Motor neuron (in vitro differentiated cells): ENCODE measurements at regions not wholly inside any gene's neighbourhood (a gene's known extent, or its start where the extent isn't known, plus 50 kb on each side); places are given as distances from the start of the nearest gene placed in this dataset.
A peak's percentile ranks its signal among the peaks of the same experiment; 100 is the strongest.
"Not testable (repeated sequence)": the region's sequence is repeated elsewhere in the genome, so short reads cannot be mapped to it uniquely, and the experiment has no call there.

Experiments used
- ATAC-seq, 8 experiments: fragments of 200-7000 bp; cut with Tn5 transposase; replicated peaks in 6 of 8; 2 replicates each; pipeline ENCODE4 v1.8.0; 2021; ENCODE audit warnings: mild to moderate bottlenecking in 8 of 8, moderate library complexity in 8 of 8
- H3K27ac ChIP-seq, 2 donors: fragments of 250-450 bp; sonication (Bioruptor Pico); 2 replicates each; pipeline ENCODE4 v1.9.0; 2021; ENCODE audit warnings: antibody characterized with exemption in 2 of 2, mild to moderate bottlenecking in 2 of 2, moderate library complexity in 1 of 2
- H3K4me1 ChIP-seq, 2 donors: fragments of 250-450 bp; sonication (Bioruptor Pico); replicated peaks in 1 of 2; 2 replicates each; pipeline ENCODE4 v1.6.1; 2021; ENCODE audit warnings: antibody characterized with exemption in 2 of 2, mild to moderate bottlenecking in 2 of 2, moderate library complexity in 1 of 2
- H3K4me3 ChIP-seq, 5 donors: fragments of 250-450 bp; sonication (Bioruptor Pico); 2 replicates each; pipeline ENCODE4 v1.9.0; 2021; ENCODE audit warnings: antibody characterized with exemption in 5 of 5, mild to moderate bottlenecking in 5 of 5, moderate library complexity in 4 of 5
- WGBS, 10 experiments: fragments of 450-650 bp; shearing (Covaris generic); methylation state at CpG; one replicate each; pipeline ENCODE4 v1.0.0; 2022; 5-methylcytosine and 5-hydroxymethylcytosine counted together
- in situ Hi-C, 9 experiments: fragments of 400-800 bp; cut with MboI; loops; one replicate each; pipeline ENCODE4 v1.15.0; 2021; ENCODE audit warnings: low sequenced_read_pairs in 9 of 9, low pct_unique_long_range_greater_than_20kb in 2 of 9; ENCODE audit not compliant: unreplicated experiment in 9 of 9

DNA sequence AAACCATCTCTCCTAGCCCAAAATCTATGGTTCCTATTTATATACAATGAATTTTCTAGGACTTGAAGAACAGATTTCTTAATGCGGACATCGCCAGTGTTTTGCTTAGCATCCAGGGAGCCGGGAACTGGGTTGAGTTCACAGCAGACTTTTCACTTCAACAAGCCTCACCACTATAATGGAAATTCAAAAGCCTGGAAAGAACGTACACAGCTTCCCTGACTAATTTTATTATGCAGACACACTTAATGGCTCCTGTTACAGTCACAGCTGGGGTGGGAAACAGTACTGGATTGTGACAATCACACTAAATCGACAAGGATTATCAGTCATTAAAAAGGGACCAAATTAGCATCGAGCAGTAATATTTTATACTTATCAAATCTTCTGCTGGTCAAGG lies 129.2 kb upstream of the BNIP2 start:
- Histone ChIP-seq H3K27ac (no peak overlapping the region), H3K4me1 (peaks cover 0 to 14% of the 10 kb centered on the region in 2 donors), H3K4me3 (no peak overlapping the region)
- ATAC-seq = peak in 1 of 8 experiments; percentile 35
- in situ Hi-C loops = no loop called here
- 0 to 74% (median 20%) methylated on average over 1 to 6 of the region's 6 CpGs; no CpG with 5 or more reads in 1 of the 10 experiments for WGBS, 10 experiments

DNA sequence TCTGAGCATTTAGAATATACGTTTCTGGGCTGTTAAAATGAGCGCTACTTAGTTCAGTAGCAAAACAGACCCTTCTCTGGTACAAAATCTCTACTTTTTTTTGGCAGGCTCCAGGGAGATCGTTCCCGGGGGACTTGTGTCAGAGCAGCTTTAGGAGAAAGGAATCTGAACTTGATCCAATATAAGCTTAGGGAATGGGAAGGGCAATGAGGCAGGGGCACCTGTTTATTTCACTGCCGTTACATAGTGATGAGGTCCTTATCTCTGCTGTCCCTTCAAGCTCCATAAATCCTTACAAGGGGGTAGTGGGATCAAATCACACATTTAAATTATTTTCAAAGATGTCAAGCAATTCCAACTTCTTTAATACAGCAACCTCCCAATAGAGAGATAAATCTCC lies 128.7 kb upstream of the BNIP2 start:
- Histone ChIP-seq H3K4me1 (peaks cover 0 to 14% of the 10 kb centered on the region in 2 donors), H3K27ac (no peak overlapping the region), H3K4me3 (no peak overlapping the region)
- 24 to 100% (median 76%) methylated on average over 2 to 5 of the region's 5 CpGs; no CpG with 5 or more reads in 1 of the 10 experiments for whole genome bisulfite sequencing, 10 experiments
- ATAC-seq = no peak
- in situ Hi-C loops = no loop called here

GRCh38 chr15:59817053-59817452 lies 127.9 kb upstream of the BNIP2 start:
- Histone ChIP-seq H3K27ac (no peak overlapping the region), H3K4me1 (peaks cover 5 to 20% of the 10 kb centered on the region in 2 donors), H3K4me3 (no peak overlapping the region)
- 71 to 89% methylated on average over 1 of the region's 1 CpG; no CpG with 5 or more reads in 8 of the 10 experiments for WGBS, 10 experiments
- no peak for ATAC-seq
- in situ Hi-C loops = no loop called here

- ATAC-seq = no peak
- WGBS, 10 experiments = 15 to 93% (median 84%) methylated on average over 3 to 8 of the region's 8 CpGs; no CpG with 5 or more reads in 3 of the 10 experiments
- Histone ChIP-seq H3K27ac (no peak overlapping the region), H3K4me1 (peaks cover 10 to 26% of the 10 kb centered on the region in 2 donors), H3K4me3 (no peak overlapping the region)
- in situ Hi-C loops = no loop called here
Measured at GRCh38 chr15:59814409-59814808, 125.3 kb upstream of the BNIP2 start.

GRCh38 chr15:59812889-59813288 lies 123.8 kb upstream of the BNIP2 start:
- in situ Hi-C loops = no loop called here
- H3K4me1 ChIP-seq = peaks cover 10 to 11% of the 10 kb centered on the region in 2 donors

DNA sequence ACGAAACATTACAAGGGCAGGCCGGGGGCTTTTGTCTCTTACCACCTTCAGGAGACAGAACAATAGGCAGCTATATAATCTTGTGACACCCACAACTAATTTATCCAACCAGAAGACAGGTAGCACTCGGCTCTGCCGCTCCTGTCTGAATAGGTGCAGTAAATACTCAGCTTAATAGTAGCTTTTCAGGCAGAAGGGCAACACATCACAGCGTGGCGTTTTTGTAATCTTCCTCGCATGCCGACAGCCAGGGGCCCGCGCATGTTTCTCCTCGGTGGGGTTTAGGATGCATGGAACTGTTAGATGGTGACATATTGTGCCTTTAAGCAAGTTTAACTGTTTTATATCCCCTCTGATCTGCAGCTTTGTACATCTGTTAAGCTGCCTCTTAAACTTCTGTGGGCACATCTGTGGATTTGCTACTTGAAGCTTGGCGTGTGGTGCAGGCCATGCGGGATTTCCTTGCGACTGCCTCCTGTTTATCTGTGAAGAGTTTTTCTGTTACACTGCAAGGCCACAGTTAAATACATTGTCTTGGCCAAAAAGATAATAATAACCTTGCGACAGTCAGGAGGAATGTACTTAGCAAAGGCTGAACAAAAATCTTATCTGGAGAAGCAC lies 123.2 kb upstream of the BNIP2 start:
- in situ Hi-C loops = no loop called here
- Histone ChIP-seq H3K27ac (no peak overlapping the region), H3K4me1 (peaks cover 10 to 11% of the 10 kb centered on the region in 2 donors), H3K4me3 (no peak overlapping the region)
- 18 to 51% (median 31%) methylated on average over 2 to 14 of the region's 15 CpGs; no CpG with 5 or more reads in 1 of the 10 experiments for WGBS, 10 experiments
- peak in 5 of 8 experiments; percentile 27 to 65 (median 46) for ATAC-seq

More at GRCh38 chr15:59812889-59813288, 123.8 kb upstream of the BNIP2 start:
- H3K27ac ChIP-seq = no peak overlapping the region
- no peak overlapping the region for H3K4me3 ChIP-seq
- ATAC-seq = no peak
- 45 to 80% (median 50%) methylated on average over 1 of the region's 1 CpG; no CpG with 5 or more reads in 5 of the 10 experiments for WGBS, 10 experiments

- ATAC-seq = peak in 4 of 8 experiments; percentile 28 to 48 (median 40)
- WGBS, 10 experiments = 0 to 69% (median 48%) methylated on average over 2 to 8 of the region's 19 CpGs; no CpG with 5 or more reads in 1 of the 10 experiments
- H3K4me3 ChIP-seq, in situ Hi-C loops: not testable (repeated sequence)
- Histone ChIP-seq H3K4me1 (peaks cover 9 to 10% of the 10 kb centered on the region in 2 donors), H3K27ac (peak overlapping the region in 1 of 2 donors; percentile 22)
Measured at GRCh38 chr15:59803293-59803966, 114.3 kb upstream of the BNIP2 start.

GRCh38 chr15:59801649-59802048 lies 112.5 kb upstream of the BNIP2 start:
- no peak for ATAC-seq
- H3K4me3 ChIP-seq = no peak overlapping the region
- H3K27ac ChIP-seq = no peak overlapping the region
- 43 to 100% (median 72%) methylated on average over 1 of the region's 1 CpG; no CpG with 5 or more reads in 6 of the 10 experiments for WGBS, 10 experiments
- in situ Hi-C loops = no loop called here
- peaks cover 9 to 10% of the 10 kb centered on the region in 2 donors for H3K4me1 ChIP-seq

DNA sequence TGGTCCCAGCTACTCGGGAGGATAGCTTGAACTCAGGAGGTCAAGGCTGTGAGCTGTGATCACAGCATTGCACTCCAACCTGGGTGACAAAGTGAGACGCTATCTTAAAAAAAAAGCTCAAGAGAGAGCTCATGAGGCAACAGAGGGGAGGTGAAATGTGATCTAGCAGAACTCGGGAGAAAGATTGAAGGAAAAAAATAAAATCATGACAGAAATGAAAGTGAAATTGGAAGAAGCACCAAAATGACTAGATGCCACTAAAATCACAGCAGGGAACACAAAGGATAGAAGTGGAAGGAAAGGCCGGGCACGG lies 109.4 kb upstream of the BNIP2 start:
- ATAC-seq = no peak
- in situ Hi-C loops = no loop called here
- no peak overlapping the region for H3K27ac ChIP-seq
- peaks cover 8 to 9% of the 10 kb centered on the region in 2 donors for H3K4me1 ChIP-seq
- no peak overlapping the region for H3K4me3 ChIP-seq
- 21 to 94% (median 49%) methylated on average over 2 to 5 of the region's 5 CpGs for WGBS, 10 experiments

- ATAC-seq = no peak
- H3K27ac ChIP-seq = no peak overlapping the region
- in situ Hi-C loops = no loop called here
- 38 to 100% (median 89%) methylated on average over 1 to 3 of the region's 3 CpGs for WGBS, 10 experiments
- no peak overlapping the region for H3K4me3 ChIP-seq
- H3K4me1 ChIP-seq = peaks cover 3 to 5% of the 10 kb centered on the region in 2 donors
Measured at GRCh38 chr15:59797756-59798604, 108.9 kb upstream of the BNIP2 start.

- WGBS, 10 experiments = 40 to 73% (median 49%) methylated on average over 1 to 7 of the region's 7 CpGs
- no peak for ATAC-seq
- in situ Hi-C loops = no loop called here
Measured at GRCh38 chr15:59794229-59794886, 105.2 kb upstream of the BNIP2 start.

GRCh38 chr15:59792359-59792758 lies 103.2 kb upstream of the BNIP2 start:
- in situ Hi-C loops = no loop called here
- Histone ChIP-seq H3K4me1 (peaks cover 3 to 5% of the 10 kb centered on the region in 2 donors), H3K27ac (no peak overlapping the region), H3K4me3 (no peak overlapping the region)
- peak in 2 of 8 experiments; percentile 6 to 30 for ATAC-seq
- 8 to 100% (median 92%) methylated on average over 1 to 4 of the region's 13 CpGs; no CpG with 5 or more reads in 7 of the 10 experiments for WGBS, 10 experiments

More at GRCh38 chr15:59794229-59794886, 105.2 kb upstream of the BNIP2 start:
- H3K4me1 ChIP-seq = peaks cover 3 to 5% of the 10 kb centered on the region in 2 donors
- no peak overlapping the region for H3K27ac ChIP-seq
- H3K4me3 ChIP-seq = no peak overlapping the region
